NCI-H446 treated with DMSO at 0.1 percent for 48 hours (cell line): ENCODE measurements at regions not wholly inside any gene's neighbourhood (a gene's known extent, or its start where the extent isn't known, plus 50 kb on each side); places are given as distances from the start of the nearest gene placed in this dataset.
"Not testable (repeated sequence)": the region's sequence is repeated elsewhere in the genome, so short reads cannot be mapped to it uniquely, and the experiment has no call there.

Experiments used
- DNase-seq: peaks from one replicate; lab custom pipeline; 2025; lab: John Stamatoyannopoulos, UW

DNA sequence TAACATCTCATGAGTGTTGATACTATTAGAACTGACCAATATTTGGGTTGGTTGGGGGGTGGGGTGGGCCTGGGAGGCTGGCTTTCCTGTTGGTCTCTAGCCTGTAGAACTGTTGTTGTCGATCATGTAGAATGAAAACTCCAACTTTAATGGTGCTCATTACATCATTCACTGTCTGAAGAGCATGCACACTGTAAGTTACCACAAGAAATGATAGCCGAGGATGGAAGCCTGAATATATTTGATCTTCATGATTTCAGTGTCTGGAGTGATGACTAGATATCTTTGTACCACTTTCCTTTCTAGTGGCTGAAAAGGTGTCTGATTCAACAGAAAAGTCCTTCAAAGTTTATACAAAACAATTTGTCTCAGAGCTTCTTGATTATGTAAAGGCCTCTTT, 123.6 kb downstream of the XCL2 start:
- DNase-seq = no peak

DNA sequence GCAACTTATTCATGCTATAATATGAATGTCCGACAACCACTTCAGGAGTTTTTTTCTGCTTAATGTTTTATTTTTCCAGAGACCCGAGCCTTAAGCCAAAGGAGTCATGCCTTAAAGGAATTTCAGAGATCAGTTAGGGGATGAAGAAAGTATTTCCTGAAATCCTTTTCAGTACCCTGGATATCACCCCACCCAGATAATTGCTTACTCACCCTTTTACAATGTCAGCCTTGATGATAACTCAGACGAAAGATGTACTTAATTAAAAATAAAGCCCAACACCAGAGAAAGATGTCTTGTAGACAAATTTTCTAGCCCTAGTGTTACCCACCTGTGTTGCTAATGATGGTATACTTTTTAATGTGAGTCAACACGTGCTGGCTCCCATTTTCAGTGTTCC, 124.1 kb downstream of the XCL2 start:
- DNase-seq = no peak

GRCh38 chr1:168416220-168416619, 127.6 kb downstream of the XCL2 start:
- no peak for DNase-seq

DNA sequence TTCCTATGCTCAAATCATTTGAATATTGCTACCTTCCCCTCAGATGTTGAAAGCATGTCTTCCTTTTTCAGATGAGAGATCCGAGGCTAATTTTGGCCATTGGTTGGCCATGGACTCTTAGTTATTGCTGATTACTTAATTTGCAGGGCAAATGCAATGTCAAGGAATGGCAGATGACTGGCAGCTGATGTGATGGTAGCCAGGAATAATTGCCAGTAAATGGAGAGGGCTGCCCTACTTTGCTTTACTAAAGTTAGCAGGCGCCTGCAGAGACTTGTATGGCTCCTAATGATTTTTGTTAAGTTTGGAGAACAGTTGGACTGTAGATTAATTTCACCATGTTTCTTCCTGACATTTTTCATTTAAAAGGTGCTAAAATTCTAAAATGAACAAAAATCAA, 128.9 kb downstream of the XCL2 start:
- no peak for DNase-seq

- no peak for DNase-seq
Observed at GRCh38 chr1:168410464-168410863, 129.8 kb downstream of the TBX19 start.

DNA sequence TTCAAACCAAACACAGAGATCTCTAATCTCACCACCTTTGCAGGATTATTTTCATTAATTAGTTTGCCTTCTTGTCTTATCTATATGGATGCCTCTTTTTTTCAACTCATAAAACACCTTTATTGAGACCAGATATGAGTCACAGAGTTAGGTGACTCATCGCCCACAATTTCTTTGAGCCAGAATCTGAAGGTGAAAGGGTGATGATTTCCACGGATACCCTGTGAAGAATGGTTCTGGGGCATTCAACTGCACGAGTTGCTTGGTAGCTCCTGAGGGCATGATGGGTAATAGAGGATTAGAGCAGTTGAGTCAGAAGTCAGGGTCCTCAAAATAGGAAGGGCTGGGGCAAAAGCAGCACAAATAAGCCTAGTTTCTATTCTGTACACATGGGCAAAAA, 128.2 kb downstream of the TBX19 start:
- no peak for DNase-seq

GRCh38 chr1:168408539-168408865, 127.8 kb downstream of the TBX19 start:
- no peak for DNase-seq

GRCh38 chr1:168407832-168408538, 127.3 kb downstream of the TBX19 start:
- DNase-seq = no peak

GRCh38 chr1:168405906-168406549, 125.4 kb downstream of the TBX19 start:
- no peak for DNase-seq

GRCh38 chr1:168403140-168403539, 122.5 kb downstream of the TBX19 start:
- DNase-seq = no peak

- not testable (repeated sequence) for DNase-seq
Observed at GRCh38 chr1:168402466-168402865, 121.8 kb downstream of the TBX19 start.

GRCh38 chr1:168401341-168401740, 120.7 kb downstream of the TBX19 start:
- DNase-seq = no peak

- no peak for DNase-seq
Observed at GRCh38 chr1:168400139-168400538, 119.5 kb downstream of the TBX19 start.

- DNase-seq = no peak
Observed at GRCh38 chr1:168397806-168398205, 117.1 kb downstream of the TBX19 start.

DNA sequence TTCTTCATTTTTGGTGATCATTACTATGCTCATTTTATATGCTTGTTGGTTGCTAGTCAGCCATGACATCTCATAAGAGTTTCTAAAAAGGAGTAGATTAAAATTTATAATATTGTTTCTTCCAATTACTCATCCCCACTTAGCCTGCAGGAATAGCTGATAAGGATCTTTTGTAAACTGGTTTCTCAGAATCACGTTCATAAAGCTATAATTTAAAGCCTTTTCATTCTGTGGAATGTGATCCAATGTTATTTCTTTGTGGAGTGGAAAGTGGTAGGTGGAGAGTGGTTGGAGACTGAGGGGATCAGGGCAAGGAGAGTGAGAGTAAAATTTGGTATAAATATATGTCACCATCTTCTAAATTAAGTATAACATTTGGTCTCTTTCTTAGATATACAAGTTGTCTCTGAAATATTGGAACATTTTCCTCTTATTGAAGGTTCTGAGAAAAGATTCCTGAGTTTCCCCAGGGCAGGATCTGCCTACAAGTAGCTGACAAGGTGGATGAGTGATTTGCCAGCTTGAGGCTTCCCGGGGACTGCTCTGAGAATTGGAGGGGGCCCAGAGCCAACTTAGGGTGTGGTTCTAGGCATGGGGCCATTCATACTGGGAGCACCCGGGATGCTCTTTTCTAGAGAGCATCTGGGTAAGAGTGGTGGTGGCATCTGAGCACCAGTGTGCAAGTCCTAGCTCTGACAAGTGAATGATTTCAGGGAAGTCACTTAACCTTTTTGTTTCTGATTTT, 116.4 kb downstream of the TBX19 start:
- DNase-seq = peak; percentile 36

- no peak for DNase-seq
Observed at GRCh38 chr1:168396508-168396907, 115.8 kb downstream of the TBX19 start.

- DNase-seq = no peak
Observed at GRCh38 chr1:168394858-168395257, 114.2 kb downstream of the TBX19 start.

DNA sequence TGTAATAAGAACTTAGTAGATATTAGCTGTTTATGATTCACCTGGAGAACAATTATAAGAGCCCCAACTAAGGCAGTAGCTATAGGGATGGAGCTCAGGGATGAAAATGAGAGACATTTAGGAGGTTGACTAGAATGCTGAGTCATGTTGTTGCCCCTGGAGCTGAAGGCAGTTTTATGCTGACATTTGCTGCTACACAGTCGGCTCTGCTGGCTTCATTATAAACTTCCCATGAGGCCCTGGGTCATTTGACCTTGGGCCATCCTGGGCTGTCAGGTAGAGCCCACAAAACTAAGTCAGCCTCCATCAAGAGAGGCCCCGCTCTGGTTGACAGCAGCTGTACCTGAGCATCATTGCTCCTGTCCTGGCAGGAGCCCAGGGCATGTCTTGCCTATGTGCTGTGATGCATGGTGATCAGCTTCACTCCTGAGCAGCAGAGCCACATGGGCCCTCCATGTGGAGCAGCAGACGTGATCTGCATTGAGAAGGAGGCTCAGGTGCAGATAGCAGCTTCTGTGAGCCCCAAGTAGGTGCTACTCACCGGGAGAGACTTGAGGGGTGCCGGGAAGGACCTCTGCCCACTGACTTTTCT, 112.4 kb downstream of the TBX19 start:
- DNase-seq = no peak

GRCh38 chr1:168391851-168392681, 111.4 kb downstream of the TBX19 start:
- peak; percentile 34 for DNase-seq

DNA sequence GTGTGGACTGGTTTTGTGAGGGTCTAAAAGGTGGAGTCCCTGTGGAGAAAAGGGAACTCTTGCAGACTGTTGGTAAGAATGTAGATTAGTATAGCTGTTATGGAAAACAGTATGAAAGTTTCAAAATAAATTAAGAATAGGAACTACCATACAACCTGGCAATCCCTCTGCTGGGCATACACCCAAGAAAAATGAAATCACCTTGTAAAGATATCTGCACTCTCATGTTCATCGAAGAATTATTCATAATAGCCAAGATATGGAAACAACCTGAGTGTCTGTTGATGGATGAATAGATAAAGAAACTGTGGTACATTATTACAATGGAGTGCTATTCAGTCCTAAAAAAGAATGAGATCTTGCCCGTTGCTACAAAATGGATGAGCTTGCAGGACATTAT, 109.6 kb downstream of the TBX19 start:
- DNase-seq = no peak

DNA sequence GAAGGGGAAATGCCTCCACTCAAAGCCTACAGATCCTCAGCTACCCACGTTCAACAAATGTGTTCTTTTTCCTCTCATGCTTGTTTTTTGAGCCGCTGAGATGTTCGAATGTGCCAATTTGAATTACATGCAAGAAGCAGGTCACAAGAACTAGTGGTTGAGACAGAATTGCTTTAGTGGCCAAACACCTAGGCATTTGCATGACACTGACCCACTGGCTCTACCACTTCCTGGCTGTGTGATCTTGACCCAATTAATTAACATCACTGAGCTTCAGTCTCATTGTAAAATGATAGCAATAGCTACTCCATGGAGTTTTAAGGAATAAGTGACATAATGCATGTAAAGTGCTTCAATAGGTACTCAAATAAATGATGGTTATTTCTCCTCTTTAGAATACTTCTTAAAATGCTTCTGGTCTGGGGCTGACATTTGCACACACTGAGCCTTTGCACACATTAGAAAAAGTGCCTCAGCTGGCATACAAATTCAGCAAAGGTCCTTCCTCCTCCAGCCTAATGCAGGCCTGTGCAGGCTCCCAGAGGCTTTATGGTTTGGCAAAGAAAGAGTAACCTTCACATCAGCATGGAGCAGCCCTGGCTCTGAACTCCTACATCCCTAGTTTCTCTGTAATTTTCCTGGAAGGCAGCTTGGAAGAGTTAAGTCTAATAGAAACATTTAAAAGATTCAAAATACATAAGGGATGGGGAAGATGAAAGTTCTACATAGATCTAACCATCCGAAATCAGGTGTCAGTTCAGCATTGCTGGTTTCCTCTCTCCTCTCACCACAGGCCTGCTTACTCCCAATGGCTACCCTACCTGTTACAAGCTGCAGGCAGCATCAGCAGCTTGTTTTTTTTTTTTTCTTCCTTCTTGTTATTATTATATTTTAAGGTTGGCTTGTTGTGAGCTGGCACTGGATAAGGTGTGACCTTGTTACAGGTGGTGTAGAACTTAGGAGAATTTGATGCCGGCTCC, 107.4 kb downstream of the TBX19 start:
- DNase-seq = no peak
